8988T (cell line): ENCODE measurements at regions not wholly inside any gene's neighbourhood (a gene's known extent, or its start where the extent isn't known, plus 50 kb on each side); places are given as distances from the start of the nearest gene placed in this dataset.
"Not testable (repeated sequence)": the region's sequence is repeated elsewhere in the genome, so short reads cannot be mapped to it uniquely, and the experiment has no call there.

Source experiments
- DNase-seq: peaks from one replicate; pipeline ENCODE4 v3.0.0; 2011

DNA sequence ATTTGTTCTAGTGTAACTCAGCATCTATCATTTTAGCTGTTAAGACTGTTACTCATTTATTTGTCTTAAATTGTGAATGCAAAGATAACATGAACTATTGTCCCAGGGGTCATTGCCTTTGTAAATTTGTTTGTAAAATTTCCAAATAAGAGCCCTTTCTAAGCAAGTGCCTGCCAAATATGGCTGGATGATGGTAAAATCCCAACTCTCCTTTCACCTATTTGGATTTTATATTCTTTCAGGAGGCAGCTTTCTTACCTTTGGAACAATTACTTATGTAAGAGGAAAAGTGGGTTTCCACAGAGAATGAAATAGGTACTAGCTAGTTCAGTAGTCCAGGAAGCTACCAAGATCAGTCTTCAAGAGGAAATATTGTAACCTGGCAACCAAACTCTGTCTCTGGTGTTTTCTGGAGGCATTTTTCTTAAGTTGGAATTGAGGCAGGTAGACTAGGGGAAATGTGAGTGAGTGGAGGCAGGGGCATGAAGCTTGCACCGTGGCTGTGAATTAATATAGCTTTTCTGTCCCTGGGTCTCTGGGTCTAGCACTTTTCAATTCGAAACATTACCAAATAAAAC is 88.5 kb upstream of the XIST start:
- no peak for DNase-seq

DNA sequence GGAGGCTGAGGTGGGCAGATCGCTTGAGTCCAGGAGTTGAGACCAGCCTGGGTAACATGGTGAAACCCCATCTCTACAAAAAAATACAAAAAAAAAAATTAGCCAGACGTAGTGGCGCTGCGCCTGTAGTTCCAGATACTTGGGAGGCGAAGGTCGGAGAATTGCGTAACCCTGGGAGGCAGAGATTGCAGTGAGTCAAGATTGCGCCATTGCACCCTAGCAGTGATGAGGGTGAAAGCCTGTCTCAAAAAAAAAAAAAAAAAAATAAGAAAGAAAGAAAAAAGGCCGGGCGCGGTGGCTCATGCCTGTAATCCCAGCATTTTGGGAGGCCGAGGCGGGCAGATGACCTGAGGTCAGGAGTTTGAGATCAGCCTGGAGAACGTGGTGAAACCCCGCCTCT is 85.3 kb upstream of the XIST start:
- not testable (repeated sequence) for DNase-seq

DNA sequence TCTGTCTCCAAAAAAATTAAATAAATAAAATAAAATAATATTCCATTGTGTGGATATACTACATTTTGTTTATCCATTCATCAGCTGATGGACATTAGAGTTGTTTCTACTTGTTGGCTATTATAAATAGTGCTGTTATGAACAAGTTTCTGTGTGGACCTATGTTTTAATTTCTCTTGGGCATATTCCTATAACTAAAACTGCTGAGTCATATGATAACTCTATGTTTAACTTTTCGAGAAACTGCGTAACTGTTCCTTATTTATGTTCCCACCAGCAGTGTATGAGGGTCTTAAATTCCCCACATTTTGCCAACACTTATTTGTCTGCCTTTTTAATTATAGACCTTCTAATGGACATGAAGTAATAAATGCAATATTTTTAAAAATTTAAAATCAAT is 80.0 kb upstream of the XIST start:
- DNase-seq, result no peak

DNA sequence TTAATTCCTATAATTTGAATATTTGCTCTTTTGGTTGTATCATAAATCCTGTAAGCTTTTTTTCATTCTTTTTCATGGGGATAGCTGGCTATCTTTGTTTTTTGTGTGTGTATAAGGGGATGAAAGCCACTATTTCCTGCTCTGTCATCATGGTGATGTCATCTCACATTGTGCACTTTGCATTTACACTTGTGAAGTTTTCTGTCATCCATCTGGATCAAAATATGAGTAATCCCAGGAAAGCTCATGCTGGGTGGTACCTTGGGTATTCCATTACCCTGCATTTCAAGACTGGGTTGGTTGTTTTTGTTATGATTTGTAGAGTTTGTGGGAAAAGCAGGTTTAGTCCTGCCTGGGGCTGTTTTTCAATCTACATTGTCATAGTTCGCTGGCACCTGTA is 77.8 kb upstream of the XIST start:
- DNase-seq, result no peak

DNA sequence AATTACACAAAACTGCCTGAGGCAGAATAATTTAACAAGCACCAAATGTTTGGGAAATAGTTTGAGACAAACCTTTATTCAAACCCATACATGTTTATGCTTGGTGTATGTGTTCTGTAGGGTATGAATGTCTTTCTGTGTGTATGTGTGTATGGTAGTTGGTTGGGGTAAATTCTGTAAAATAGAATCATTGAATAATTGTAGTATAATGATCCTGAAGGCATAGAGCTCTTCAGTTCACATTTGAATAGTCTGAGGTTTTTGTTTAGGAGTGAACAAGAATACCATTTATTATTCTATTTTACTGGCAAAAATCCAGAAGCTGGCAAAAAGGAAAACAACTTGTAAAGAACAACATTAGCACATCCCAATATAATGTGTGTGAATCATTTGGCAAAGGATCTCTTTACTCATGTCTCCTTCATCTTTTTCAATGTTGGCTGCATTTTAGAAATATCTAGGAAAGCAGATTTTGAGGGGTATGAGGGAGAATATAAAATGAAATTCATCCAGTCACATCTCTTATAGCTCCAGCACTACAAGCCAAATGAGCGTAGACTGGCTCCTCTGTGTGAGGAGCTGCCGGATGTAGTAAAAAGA is 70.4 kb upstream of the XIST start:
- DNase-seq, result no peak

DNA sequence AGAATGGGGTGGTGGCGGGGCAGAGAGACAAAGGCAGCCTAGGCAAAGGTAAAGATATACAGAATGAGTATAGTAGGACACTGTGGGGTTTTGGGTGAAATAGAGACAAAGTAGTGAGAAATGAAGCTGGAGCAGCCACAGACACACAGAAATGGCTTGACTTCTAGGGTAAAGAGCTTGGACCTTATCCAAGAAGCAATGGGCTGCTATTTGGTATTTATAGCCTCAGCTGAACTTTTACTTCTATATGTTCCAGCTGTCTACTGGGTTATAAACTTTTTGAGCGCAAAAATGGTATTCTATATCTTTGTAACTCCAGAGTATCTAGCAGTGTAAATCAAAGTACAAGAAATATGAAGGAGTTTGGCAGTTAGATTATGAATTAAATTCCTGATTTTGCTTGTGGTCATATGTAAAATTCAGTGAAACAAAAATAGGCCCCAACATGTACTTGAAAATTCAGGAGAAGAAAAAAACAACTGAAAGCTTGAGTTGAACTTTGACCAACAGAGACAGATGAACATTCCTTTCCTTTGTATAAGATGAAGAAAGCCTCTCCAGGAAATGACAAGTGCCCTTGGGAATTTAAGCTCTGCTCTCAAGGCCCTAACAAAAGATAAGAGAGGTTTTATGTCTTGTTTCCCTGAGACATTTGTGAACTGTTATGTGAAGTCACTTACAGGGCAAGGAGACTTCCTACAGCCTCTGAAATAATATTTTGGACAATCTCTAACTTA is 64.6 kb upstream of the XIST start:
- DNase-seq, result peak; percentile 26

DNA sequence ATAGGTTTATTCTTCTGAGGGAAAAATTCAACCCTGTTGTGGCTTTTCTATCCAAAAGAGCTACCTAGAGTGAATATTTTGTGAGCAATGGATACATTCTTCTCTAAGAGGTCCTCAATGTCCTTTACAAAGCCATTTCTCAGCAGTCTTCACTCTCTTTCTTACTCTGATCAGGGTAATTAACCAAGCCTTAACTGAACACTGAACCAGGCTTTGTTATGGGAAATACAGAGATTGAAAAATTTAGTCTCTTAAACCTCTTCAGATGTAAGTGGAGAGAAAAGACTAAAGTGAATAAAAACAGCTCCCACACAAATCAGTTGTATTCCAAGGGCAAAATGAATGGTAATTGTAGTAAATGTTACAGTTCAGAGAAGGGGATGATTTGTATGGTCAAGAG is 64.0 kb upstream of the XIST start:
- no peak for DNase-seq

DNA sequence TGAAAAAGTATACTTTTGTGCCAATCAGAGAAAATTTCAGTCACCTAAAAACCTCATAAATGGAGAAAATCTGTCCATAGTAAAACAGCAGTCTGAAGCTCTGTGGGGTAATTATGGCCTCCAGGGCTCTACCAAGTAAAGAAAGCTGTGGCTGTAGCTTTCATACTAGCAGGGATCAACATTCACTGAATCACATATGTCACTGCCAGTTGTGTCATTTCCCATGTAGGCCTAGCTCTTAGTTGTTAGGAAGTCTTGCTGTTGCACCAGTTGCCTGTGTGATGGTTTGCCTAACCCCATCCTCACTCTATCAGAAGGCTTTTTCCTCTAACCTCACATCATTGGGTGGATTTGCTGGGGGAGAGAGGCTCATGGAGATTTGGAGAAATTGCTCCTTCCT is 62.3 kb upstream of the XIST start:
- not testable (repeated sequence) for DNase-seq

DNA sequence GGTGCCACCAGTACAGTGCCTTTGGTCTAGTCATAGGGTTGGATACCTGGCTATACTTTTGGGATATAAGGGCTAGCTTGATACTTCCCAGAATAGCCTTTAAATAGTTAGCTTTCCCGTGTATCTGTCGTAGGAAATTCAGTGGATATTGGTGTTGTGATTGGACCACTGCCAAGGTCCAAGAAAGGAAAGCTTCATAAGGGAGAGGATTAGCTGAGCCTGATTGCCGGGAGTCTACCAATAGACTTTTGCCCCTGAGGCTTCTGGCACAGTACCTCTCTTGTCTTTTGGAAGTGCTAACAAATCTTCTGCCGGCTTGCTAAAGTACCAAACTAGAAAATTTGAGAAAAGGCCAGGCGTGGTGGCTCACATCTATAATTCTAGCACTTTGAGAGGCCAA is 61.1 kb upstream of the XIST start:
- DNase-seq, result no peak

DNA sequence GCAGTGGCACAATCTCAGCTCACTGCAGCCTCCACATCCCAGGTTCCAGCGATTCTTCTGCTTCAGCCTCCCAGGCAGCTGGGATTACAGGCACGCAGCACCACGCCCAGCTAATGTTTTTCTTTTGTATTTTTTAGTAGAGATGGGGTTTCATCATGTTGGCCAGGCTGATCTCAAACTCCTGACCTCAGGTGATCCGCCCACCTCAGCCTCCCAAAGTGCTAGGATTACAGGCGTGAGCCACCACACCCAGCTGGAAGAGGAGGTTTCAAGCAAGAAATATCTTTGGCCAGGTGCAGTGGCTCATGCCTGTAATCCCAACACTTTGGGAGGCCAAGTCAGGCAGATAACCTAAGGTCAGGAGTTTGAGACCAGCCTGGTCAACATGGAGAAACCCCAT is 59.4 kb upstream of the XIST start:
- DNase-seq, result not testable (repeated sequence)

DNA sequence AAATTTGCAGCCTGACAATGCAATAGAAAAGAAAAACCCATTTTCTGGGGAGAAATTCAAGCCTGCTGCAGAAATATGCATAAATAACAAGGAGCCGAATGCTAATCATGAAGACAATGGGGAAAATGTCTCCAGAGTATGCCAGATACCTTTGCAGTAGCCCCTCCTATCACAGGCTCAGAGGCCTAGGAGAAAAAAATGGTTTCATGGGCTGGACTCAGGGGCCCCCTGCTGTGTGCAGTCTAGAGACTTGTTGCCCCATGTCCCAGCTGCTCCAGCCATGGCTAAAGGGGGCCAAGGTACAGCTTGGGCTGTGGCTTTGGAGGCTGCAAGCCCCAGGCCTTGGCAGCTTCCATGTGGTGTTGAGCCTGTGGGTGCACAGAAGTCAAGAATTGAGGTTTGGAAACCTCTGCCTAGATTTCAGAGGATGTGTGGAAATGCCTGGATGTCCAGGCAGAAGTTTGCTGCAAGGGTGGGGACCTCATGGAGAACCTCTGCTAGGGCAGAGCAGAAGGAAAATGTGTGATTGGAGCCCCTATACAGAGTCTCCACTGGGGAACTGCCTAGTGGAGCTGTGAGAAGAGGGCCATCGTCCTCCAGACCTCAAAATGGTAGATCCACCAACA is 53.3 kb upstream of the XIST start:
- DNase-seq, result not testable (repeated sequence)

DNA sequence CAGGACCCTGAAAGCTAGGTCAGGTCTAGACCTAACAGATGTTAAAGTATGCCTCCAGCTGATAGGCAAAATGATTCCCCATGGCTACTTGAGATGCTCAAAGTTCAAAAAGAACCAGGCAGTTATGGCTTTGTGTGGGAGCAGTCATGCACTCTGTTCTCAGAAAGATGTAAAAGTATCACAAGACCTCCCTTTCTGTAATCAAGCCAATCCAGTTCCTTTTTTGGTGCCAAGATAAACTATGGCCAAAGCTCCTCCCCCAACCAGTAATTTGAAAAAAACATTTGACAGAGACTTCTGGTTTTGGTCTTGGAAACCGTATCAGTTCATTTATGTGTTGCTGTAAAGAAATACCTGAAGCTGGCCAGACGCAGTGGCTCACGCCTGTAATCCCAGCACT is 51.4 kb upstream of the XIST start:
- no peak for DNase-seq
